B cell (primary cell): ENCODE measurements at regions not wholly inside any gene's neighbourhood (a gene's known extent, or its start where the extent isn't known, plus 50 kb on each side); places are given as distances from the start of the nearest gene placed in this dataset.

ENCODE experiments used
- CTCF ChIP-seq: fragments of 200-600 bp; IDR thresholded peaks from one replicate; pipeline ENCODE4 v1.8.0; 2022; ENCODE audit warnings: antibody characterized with exemption, mild to moderate bottlenecking
- EZH2 ChIP-seq: IDR thresholded peaks from 2 replicates; pipeline ENCODE4 v1.6.1; 2012; ENCODE audit warnings: borderline replicate concordance, low read depth, mild to moderate bottlenecking, moderate library complexity, low read length; ENCODE audit not compliant: insufficient read depth, poor library complexity, severe bottlenecking

- TF ChIP-seq CTCF (no peak), EZH2 (no peak)
These were observed 243.6 kb downstream of the EDEM1 start for GRCh38 chr3:5431146-5431545.
